Ovary (tissue), 7 donors: ENCODE measurements at regions not wholly inside any gene's neighbourhood (a gene's known extent, or its start where the extent isn't known, plus 50 kb on each side); places are given as distances from the start of the nearest gene placed in this dataset.
"Not testable (repeated sequence)": the region's sequence is repeated elsewhere in the genome, so short reads cannot be mapped to it uniquely, and the experiment has no call there.

Experiments
- DNase-seq, 5 donors: peaks; one replicate each; pipeline ENCODE4 v3.0.0-alpha.2; 2019 to 2020
- H3K27ac ChIP-seq, 2 donors: fragments of 200-600 bp; one replicate each; pipeline versions ENCODE4 v1.5.1 to v1.8.0; 2019 to 2022
- H3K27me3 ChIP-seq: fragments of 200-600 bp; one replicate; pipeline ENCODE4 v1.8.0; 2022
- H3K36me3 ChIP-seq: fragments of 200-600 bp; sonication (generic); one replicate; pipeline ENCODE4 v1.5.1; 2019
- H3K4me1 ChIP-seq: one replicate; pipeline ENCODE4 v1.8.1; 2013; ENCODE audit warnings: mild to moderate bottlenecking, moderate library complexity; ENCODE audit not compliant: insufficient read depth
- H3K4me3 ChIP-seq: fragments of 200-600 bp; sonication (generic); one replicate; pipeline ENCODE4 v1.5.1; 2017
- H3K9me3 ChIP-seq, 2 donors: fragments of 200-600 bp in 1 of 2; sonication (generic) in 1 of 2; one replicate each; pipeline versions ENCODE4 v1.5.1 to v1.8.1; 2013 to 2019; ENCODE audit warnings: mild to moderate bottlenecking in 1 of 2, moderate library complexity in 1 of 2
- CTCF ChIP-seq, 3 donors: fragments of 450-650 bp in 2 of 3; fragments of 200-600 bp in 1 of 3; IDR thresholded peaks; one replicate each; pipeline versions ENCODE4 v1.5.1 to v1.8.0; 2016 to 2022; ENCODE audit warnings: antibody characterized with exemption in 3 of 3, mild to moderate bottlenecking in 1 of 3
- EP300 ChIP-seq: sonication (generic); formaldehyde crosslinking; IDR thresholded peaks from one replicate; pipeline ENCODE4 v1.6.1; 2017; ENCODE audit warnings: antibody characterized with exemption
- POLR2A ChIP-seq: fragments of 450-650 bp; IDR thresholded peaks from one replicate; pipeline ENCODE4 v1.6.1; 2017; ENCODE audit warnings: antibody characterized with exemption, mild to moderate bottlenecking, moderate library complexity
- WGBS, 3 donors: extraction: QIAGEN DNeasy Blood & Tissue Kit in 1 of 3; methylation state at CpG; one replicate each; pipeline versions ENCODE4 v1.1.5 to v1.1.7; 2013 to 2017; 5-methylcytosine and 5-hydroxymethylcytosine counted together
- intact Hi-C, 4 donors: fragments of 100-400 bp; cut with DNase I; formaldehyde crosslinking; loops; one replicate each; pipeline versions ENCODE4 v1.11.0 to v1.15.1; 2022 to 2023
- donor health status: DM: no; HTN: no; CAD: no; lungs with moderate emphysema.
- donor health status: DM: no; HTN: no; CAD: no.
- donor health status: Bipolar disorder and iron deficiency.
- donor health status: DM: no; HTN: no; CAD: no.
- donor health status: DM: yes; HTN: yes; CAD: no.

GRCh38 chr1:222470252-222470805 is 77.6 kb downstream of the HHIPL2 start:
- H3K9me3 ChIP-seq, H3K36me3 ChIP-seq, H3K27me3 ChIP-seq, H3K4me3 ChIP-seq, intact Hi-C loops, DNase-seq, H3K4me1 ChIP-seq, H3K27ac ChIP-seq: not testable (repeated sequence)
- WGBS, 3 donors, result 75 to 81% (median 76%) methylated on average over 14 to 15 of the region's 15 CpGs

DNA sequence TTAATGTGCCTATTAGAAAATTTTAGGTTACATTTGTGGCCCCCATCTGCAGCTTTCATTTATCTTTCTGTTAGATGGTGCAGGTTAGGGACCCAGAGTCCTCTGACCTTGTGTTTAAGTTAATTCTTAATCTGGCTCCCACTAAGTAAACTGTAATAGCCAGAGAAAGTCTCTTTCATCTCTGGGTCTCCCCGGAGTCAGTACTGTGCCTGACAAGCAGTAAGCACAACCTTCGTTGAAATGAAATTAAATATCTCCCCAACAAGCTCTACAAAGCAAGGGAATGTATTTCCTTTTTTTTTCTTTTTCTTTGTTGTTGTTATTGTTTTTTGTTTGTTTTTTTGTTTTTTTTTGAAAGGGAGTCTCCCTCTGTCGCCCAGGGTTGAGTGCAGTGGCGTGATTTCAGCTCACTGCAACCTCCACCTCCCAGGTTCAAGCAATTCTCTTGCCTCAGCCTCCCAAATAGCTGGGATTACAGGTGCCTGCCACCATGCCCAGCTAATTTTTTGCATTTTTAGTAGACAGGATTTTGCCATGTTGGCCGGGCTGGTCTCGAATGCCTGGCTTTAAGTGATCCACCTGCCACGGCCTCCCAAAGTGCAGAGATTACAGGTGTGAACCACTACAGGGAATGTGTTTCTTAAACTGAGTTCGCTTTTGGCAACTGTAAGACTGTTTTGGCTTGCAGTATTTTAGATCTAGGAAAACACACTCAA is 81.6 kb downstream of the HHIPL2 start:
- WGBS, 3 donors, result 77 to 85% (median 82%) methylated on average over 8 of the region's 8 CpGs
- TF ChIP-seq EP300, result no peak
- DNase-seq, result no peak
- intact Hi-C loops, result loop anchor here in 1 of 4 donors (5.0 kb wide), 1 partner anchor 171 kb away; no protein-coding TSS in a partner anchor
- H3K9me3 ChIP-seq, result no peaks in the 10 kb centered on the region
- H3K4me1 ChIP-seq, result peaks cover 2% of the 10 kb centered on the region
- no peak overlapping the region for H3K4me3 ChIP-seq
- H3K27me3 ChIP-seq, result no peaks in the 10 kb centered on the region
- no peaks in the 10 kb centered on the region for H3K36me3 ChIP-seq
- H3K27ac ChIP-seq, result peak overlapping the region in 1 of 2 donors; percentile 81

DNA sequence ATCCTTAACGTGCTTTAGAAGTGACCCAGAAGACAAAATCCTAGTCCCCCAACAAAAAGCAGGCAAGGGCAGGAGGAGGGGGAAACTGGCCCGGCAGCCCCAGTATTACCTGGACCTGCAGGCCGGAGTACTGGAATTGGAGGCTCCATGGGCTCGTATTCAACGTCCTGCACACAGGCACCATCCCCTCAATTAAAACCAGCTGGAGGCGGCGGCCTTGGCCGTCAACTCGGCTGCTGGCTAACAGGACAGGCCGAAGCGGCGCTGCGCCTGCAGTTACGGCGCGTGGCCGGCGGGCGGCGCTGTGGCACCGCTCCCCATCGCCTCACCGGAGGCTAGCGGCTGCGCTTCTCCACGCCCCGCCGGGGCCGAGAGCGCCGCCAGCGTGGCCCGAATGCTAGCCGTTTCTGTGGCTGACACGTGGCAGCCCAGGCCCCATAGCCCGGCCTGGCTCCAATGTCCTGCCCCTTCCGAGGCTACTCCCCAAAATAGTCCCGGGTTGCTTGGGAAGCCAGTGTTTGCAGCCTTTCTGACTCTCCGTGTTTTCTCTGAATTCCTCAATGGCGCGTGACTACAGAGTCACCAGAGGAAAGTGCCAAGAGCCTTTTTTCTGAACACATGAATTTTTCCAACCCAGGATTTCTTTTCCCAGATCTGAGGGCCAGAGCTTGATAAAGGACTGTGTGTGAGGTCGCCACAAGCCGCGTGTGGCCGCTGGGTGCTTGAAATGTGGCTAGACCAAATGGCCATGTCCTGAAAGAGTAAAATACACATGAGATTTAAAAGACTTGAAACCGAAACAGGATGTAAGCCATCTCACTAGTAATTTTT is 82.5 kb downstream of the HHIPL2 start:
- WGBS, 3 donors, result 1% methylated on average over 44 to 46 of the region's 46 CpGs
- Histone ChIP-seq H3K4me1 (peaks cover 2% of the 10 kb centered on the region), H3K4me3 (peak overlapping the region; percentile 43), H3K27me3 (no peaks in the 10 kb centered on the region), H3K27ac (peak overlapping the region; percentile 31 to 81), H3K9me3 (no peaks in the 10 kb centered on the region), H3K36me3 (no peaks in the 10 kb centered on the region)
- intact Hi-C loops, result loop anchor here (1.0 to 5.0 kb wide), 3 partner anchors 169 to 172 kb away; no protein-coding TSS in a partner anchor
- DNase-seq, result peak; percentile 87 to 95 (median 91)
- TF ChIP-seq CTCF (IDR thresholded peaks at IDR 0.05) (peak; percentile 100), POLR2A (no peak), EP300 (no peak)

- TF ChIP-seq EP300 (no peak), POLR2A (no peak), CTCF (IDR thresholded peaks at IDR 0.05) (no peak)
- peak; percentile 31 to 67 (median 55) for DNase-seq
- WGBS, 3 donors, result 14 to 20% (median 14%) methylated on average over 10 of the region's 10 CpGs
- peak overlapping the region; percentile 43 for H3K4me3 ChIP-seq
- intact Hi-C loops, result loop anchor here (1.0 to 5.0 kb wide), 3 partner anchors 169 to 172 kb away; no protein-coding TSS in a partner anchor
- H3K27ac ChIP-seq, result peak overlapping the region in 1 of 2 donors; percentile 81
- H3K27me3 ChIP-seq, result no peaks in the 10 kb centered on the region
- no peaks in the 10 kb centered on the region for H3K9me3 ChIP-seq
- H3K36me3 ChIP-seq, result no peaks in the 10 kb centered on the region
- H3K4me1 ChIP-seq, result peaks cover 2% of the 10 kb centered on the region
Observed at GRCh38 chr1:222464841-222465210, 83.1 kb downstream of the HHIPL2 start.

DNA sequence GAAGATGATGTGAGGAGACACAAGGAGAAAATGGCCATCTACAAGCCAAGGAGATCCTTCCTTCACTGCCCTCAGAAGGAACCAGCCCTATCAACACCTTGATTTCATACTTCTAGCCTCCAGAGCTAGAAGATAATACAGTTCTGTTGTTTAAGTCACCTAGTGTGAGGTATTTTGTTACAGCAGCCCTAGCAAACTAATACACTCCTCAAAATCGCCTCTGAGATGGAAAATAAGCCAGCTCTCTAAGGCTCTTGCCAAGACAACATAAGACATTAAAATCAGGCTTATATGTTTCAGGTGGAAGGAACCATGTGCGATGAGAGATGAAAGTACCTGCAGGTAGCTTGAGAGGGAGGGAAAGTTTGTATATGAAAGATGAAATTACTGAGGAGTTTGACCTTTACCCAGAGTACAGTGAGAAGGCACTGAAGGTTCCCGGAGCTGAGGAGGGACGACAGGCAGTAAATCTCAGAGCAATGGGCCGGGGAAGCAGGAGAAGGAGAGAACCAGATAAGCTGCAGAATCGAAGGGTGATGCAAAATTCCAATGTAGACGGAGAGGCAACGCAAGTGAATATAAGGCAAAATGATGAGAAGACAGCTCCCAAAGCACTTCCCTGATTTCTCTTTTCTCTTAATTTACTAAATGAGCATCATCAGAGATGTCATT is 84.7 kb downstream of the HHIPL2 start:
- Histone ChIP-seq H3K4me3 (no peak overlapping the region), H3K9me3 (no peaks in the 10 kb centered on the region), H3K4me1 (peaks cover 2% of the 10 kb centered on the region), H3K36me3 (no peaks in the 10 kb centered on the region), H3K27ac (no peak overlapping the region), H3K27me3 (no peaks in the 10 kb centered on the region)
- intact Hi-C loops, result no loop called here
- TF ChIP-seq POLR2A, result no peak
- no peak for TF ChIP-seq CTCF (IDR thresholded peaks at IDR 0.05)
- no peak for TF ChIP-seq EP300
- 66 to 72% (median 67%) methylated on average over 8 of the region's 8 CpGs for WGBS, 3 donors
- no peak for DNase-seq
